CD4-positive, alpha-beta T cell treated with Interleukin-17A for 1 hour (primary cell): ENCODE measurements at regions not wholly inside any gene's neighbourhood (a gene's known extent, or its start where the extent isn't known, plus 50 kb on each side); places are given as distances from the start of the nearest gene placed in this dataset.

Experiments
- DNase-seq: peaks from one replicate; pipeline ENCODE4 v3.0.0-alpha.2; 2020

DNA sequence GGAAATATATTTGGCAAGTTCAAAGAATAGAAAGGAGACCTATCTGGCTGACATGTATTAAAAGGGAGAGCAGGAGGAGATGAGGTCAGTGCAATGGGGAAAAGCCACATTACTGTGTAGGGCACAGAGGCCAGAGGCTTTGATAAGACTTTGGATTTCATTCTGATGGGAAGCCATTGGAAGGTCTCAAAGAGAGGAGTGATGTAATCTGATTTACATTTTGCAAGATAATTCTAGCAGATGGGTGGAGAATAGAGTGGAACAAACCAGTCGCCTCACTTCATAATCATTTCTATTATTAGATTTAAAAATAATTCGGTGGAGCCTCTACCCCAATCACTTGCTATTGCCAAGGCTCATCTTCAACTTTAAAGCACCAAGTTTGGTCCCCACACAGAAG lies 278.4 kb upstream of the ZC3H12C start:
- DNase-seq, result no peak

GRCh38 chr11:109815500-109816150 lies 277.6 kb upstream of the ZC3H12C start:
- DNase-seq, result no peak

DNA sequence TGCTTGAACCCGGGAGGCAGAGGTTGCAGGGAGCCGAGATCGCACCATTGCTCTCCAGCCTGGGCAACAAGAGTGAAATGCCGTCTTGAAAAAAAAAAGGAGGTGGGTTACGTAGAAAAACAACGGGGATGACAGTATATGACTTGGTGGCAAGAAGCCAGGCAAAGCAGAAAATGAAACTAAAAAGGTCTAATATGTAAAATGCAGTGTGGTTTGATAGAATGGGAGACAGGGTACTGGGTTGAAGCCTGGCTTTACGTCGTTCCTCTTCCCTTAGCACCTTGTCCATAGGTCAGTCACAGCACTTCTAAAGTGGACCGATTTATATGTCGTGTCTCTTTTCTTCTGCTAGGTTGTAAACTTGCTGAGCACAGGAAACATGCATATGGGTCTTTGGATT lies 274.9 kb upstream of the ZC3H12C start:
- DNase-seq, result no peak

DNA sequence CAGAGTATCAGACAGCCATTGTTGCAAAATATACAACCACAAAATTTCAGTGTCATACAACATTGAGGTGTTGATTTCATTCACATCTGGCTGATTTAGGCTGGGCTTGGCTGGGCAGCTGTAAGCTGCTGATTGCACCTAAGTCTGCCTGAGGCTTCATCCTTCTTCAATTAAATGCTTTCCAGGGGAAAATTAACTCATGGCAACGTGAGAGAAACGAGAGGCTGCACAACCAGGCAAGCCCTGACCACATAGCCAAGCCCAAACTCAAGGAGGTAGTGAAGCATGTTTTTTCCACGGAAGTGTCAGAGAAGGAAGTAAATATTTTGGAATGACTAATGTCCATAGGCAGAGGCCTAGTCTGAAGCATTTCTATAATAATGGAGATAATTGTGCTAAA lies 273.8 kb upstream of the ZC3H12C start:
- DNase-seq, result no peak

- DNase-seq, result no peak
These were observed 271.7 kb upstream of the ZC3H12C start for GRCh38 chr11:109821511-109821910.

DNA sequence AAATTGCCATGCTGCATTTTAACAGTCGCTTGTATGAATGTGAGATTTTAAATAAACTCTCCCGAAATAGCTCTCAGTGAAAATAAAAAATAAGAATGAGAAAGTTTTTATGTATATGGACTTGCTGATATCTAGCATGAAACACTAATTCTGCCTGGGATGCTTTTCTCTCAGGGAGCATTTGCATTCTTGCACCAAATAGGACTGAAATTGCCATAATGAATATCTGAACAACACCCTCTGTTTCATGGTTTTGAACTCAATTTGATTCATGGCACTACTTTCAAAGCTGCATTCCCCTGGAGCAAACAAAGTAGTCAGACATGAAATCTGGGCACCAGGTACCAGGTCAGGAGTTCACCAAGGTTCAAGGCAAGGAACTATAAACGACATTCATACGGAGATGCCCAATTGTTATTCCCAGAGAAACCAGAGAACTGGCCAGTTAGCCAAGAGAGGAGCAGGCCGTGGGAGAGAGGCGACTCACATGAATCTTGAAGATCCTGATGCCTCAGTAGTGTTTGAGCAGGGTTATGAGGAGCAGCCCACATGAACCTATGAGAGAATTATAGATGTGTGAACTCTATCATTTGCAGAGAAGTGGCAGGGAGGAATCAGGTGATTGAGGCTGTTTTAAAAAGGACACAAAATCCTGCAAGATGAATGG lies 270.6 kb upstream of the ZC3H12C start:
- no peak for DNase-seq

DNA sequence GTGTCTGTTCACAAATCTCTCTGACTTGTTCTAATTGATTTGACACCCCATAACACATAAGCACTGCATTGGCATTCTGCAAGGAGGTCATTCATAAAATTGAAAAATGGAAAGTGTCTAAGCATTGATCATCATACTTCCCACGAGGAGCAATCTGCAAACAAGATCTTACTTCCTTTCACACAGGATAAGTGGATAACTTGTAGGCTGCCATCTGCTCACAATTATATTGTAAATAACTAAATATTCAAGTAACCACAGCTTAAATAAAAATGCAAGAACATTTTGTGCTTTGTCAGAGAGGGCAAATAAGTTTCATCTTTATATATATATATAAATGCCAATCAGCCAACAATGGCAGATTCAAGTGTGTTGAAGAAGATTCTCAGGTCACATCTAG lies 264.8 kb upstream of the ZC3H12C start:
- DNase-seq, result no peak

DNA sequence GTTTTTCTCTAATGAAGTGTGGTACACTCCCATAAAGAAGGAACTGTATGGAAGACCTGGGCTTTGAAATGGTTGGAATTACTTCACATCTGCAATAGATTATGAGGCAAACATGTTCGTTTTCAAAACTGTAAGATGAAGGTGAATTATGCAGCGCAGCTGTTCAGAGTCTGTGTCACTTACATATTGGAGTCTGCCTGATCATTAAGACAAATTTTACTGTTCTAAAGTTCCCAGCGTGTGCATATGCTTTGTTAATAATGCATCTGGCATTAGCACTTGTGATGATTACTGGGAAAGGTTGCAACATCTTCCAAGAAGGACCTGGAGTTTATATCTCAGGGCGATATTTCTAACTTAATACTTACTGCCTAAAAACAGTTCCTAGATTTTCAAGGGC lies 255.2 kb upstream of the ZC3H12C start:
- DNase-seq, result no peak

DNA sequence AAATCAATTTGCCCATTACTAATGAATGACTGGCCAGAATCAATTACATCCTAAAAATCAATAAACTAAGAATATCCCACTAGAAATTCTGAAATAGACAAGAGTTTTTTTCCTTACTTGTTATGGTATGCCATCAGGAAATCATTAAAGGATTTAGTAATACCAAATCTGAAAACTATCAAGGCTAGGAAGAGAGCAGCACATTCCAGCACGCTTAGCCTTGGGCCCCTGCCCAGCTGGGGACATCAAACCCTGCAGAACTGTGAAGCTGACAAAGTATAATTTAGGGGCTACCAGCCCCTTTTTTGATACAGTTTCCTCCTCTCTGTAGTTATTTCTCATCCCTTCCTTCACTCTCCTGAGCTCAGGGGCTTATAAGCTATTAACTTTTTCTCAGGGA lies 247.8 kb upstream of the ZC3H12C start:
- DNase-seq, result no peak

- no peak for DNase-seq
These were observed 245.6 kb upstream of the ZC3H12C start for GRCh38 chr11:109847621-109848020.

DNA sequence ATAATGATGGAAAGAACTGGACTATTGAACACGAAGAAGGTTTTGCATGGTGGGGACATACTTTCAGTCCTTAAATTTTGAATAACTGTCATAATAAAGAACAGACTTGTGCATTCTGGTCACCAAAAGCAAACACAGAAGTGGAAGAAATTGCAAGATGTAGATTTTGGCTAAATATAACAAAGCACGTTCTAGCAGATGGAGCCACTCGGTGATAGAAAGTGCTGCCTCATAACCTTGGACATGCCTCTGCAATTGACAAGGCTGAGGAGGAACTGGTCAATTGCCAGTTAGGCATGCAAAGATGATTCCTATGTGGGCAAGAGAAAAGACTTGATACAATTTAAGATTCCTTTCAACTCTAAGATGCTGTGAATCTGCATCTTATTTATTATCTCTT lies 244.1 kb upstream of the ZC3H12C start:
- no peak for DNase-seq

- DNase-seq, result no peak
These were observed 243.2 kb upstream of the ZC3H12C start for GRCh38 chr11:109849946-109850345.

DNA sequence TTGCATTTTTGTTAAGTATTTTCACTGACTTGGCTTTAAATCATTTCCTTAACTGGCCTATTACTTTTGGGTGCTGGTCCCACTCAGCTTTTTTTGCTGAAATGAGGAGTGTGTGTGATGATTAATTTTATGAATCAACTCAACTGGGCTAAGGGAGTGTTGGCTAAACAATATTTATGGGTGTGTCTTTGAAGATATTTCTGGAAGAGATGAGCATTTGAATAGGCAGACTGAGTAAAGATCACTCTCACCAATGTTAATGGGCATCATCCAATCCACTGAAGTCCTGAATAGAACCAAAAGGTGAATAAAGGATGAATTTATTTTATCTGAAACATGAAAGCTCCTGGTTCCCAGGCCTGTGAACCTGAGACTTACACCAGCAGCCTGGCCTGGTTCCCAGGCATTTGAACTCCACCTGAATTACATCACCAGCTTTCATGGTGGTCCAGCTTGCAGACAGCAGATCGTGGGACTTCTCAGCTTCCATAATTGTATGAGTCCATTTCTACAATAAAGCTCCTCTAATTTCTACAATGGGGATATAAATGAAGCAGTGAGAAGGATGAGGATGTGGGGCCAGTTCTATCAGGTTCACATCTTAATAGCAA lies 241.3 kb upstream of the ZC3H12C start:
- DNase-seq, result no peak

DNA sequence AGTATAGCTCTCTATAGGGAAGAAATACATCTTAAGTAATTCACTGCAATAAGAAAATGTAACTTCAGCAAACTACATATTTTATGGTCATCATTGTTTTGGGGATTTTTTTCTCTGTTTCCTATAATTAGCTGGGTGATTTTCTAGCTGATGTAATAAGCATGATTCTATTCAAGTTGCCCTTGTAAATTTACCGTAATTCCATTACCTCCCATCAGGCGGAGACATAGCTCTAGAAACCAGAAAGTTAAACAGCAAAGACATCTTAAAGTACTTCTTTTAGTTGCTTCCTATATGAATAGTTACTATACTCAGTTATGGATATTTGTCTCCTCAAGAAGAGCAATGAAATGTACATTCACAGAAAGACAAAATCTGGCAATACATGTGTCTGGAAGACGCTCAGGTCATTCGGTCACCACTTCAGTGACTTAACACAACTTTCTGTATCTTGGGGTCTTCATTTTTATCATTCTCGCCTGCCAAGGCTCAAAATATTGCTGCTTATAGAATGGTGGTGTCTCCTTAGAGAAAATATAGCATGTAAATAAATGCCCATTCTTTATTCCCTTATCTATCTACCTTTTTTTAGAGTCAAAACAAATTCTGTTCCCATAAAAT lies 239.9 kb upstream of the ZC3H12C start:
- DNase-seq, result peak; percentile 8

- no peak for DNase-seq
These were observed 238.5 kb upstream of the ZC3H12C start for GRCh38 chr11:109854731-109855130.

GRCh38 chr11:109856928-109857327 lies 236.3 kb upstream of the ZC3H12C start:
- DNase-seq, result no peak

DNA sequence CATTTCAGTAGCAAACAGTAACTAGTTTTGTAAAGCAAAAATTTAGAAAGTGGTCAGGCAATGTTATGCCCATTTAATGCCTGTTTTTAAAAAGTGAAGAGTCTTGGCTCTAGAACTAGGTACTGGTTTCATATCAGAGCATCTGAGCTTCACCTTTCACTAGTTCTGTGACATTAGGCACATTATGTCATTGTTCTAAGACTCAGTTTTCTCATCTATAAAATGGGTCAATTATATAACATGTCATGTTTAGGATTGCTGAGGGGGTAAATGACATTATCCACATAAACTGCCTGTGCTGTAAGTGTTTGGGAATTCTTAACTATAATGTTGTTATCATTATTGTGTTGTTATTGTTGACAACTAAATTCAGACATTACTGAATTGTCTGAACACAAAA lies 235.6 kb upstream of the ZC3H12C start:
- no peak for DNase-seq

DNA sequence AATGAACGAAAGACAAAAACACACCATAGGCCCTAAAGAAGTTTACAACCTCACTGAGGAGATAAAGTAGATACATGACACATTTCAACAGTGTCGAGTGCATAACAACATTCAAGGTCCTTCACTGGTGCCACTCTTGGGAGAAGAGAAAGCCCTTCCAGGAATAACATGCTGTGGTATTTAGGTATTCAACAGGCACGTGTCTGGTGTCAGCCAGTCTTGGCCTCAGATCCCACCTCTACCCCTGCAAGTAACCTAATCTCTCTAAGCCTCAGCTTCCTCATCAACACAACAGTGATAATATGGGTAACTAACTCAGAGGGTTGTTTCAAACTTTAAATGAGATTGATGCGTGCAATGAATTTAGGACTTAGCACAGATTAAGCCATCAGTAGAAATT lies 235.0 kb upstream of the ZC3H12C start:
- DNase-seq, result no peak

DNA sequence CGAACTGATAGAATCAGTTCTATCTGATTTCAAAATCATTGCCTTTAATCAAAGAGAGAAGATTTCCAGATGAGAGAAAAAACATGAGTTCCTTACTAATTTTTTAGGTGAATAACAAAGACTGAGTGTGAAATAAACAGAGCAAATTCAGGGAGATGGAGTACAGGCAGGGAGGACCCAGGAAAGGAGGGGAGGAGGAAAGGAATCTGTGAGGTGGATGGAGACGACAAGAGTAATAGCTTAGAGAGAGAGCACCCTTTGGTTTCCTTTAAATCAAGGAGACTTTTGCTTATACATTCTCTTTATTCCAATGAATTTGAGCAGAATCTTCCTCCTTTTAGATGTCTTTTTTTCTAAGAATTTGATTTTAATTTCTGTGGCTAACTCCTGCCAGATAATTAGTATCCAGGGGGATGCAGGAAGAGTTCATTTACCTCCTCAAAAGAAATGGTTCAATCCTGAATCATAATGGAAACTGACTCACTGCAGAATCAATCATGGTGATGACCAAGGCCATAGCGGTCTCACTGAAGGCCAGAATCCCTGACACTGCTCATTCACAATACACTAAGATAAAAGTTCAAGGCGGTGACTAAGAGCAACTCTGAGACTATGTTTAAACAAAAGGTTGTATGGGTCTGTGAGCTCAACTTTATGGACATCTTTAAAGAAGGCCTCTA lies 234.0 kb upstream of the ZC3H12C start:
- no peak for DNase-seq

- no peak for DNase-seq
These were observed 230.4 kb upstream of the ZC3H12C start for GRCh38 chr11:109862835-109863234.

- no peak for DNase-seq
These were observed 229.0 kb upstream of the ZC3H12C start for GRCh38 chr11:109864151-109864661.

GRCh38 chr11:109864834-109865547 lies 228.2 kb upstream of the ZC3H12C start:
- DNase-seq, result no peak
